Dendritic cell treated with granulocyte-macrophage colony-stimulating factor and Interleukin-4, amounts not matched to agents 40 ng/mL and 50 ng/mL, for 4 days (primary cell): ENCODE measurements at regions not wholly inside any gene's neighbourhood (a gene's known extent, or its start where the extent isn't known, plus 50 kb on each side); places are given as distances from the start of the nearest gene placed in this dataset.
"Not testable (repeated sequence)": the region's sequence is repeated elsewhere in the genome, so short reads cannot be mapped to it uniquely, and the experiment has no call there.

Experiments
- H3K27ac Mint-ChIP-seq: one replicate; pipeline ENCODE4 v1.8.0; 2022; ENCODE audit warnings: mild to moderate bottlenecking, mixed read lengths
- H3K27me3 Mint-ChIP-seq: one replicate; pipeline ENCODE4 v1.8.0; 2022; ENCODE audit warnings: mild to moderate bottlenecking, mixed read lengths
- H3K36me3 Mint-ChIP-seq: one replicate; pipeline ENCODE4 v1.8.0; 2022; ENCODE audit warnings: low read depth, mixed read lengths
- H3K4me1 Mint-ChIP-seq: one replicate; pipeline ENCODE4 v1.8.0; 2022; ENCODE audit warnings: low read depth, mixed read lengths
- H3K4me3 Mint-ChIP-seq: one replicate; pipeline ENCODE4 v1.8.0; 2022; ENCODE audit warnings: mild to moderate bottlenecking, moderate library complexity, mixed read lengths
- H3K9me3 Mint-ChIP-seq: one replicate; pipeline ENCODE4 v1.8.0; 2022; ENCODE audit warnings: mixed read lengths
- intact Hi-C: fragments of 100-400 bp; cut with micrococcal nuclease; formaldehyde crosslinking; loops from one replicate; pipeline ENCODE4 v1.15.0; 2022

DNA sequence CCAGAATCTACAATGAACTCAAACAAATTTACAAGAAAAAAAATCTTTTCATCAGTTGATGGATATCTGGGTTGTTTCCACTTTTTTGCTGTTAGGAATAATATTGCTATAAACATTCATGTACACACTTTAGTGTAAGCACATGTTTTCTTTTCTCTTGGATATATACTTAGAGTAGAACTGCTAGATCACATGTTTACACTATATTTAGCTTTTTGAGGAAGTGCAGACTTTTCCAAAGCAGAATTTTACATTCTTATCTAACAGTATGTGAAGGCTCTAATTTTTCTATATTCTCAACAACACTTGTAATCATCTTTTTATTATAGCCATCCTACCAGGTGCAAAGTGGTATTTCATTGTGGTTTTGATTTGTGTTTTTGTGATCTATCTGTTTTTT, 103.6 kb upstream of the RMP24 start:
- Mint-ChIP-seq H3K36me3 (no peaks in the 10 kb centered on the region), H3K27me3 (no peaks in the 10 kb centered on the region), H3K4me1 (no peaks in the 10 kb centered on the region), H3K9me3 (peaks cover 15% of the 10 kb centered on the region), H3K27ac (no peak overlapping the region), H3K4me3 (no peak overlapping the region)
- intact Hi-C loops = no loop called here

DNA sequence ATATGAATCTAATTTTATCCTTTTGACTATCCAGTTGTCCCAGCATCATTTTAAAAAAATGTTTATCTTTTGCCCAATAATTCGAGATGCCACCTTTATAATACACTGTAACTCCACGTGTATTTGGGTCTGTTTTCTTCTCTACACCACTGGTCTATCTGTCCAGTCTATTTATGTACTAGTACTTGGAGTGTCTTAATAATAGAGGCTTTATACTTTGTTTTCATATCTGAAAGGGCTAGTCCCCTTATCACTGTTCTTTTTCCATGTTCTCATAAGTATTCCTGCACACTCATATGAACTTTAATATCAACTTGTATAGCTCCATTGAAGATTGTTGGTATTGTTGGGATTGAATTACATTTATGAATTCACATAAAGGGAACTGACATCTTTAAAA, 101.1 kb upstream of the RMP24 start:
- Mint-ChIP-seq H3K27ac (no peak overlapping the region), H3K27me3 (no peaks in the 10 kb centered on the region), H3K4me1 (no peaks in the 10 kb centered on the region), H3K36me3 (no peaks in the 10 kb centered on the region), H3K4me3 (no peak overlapping the region), H3K9me3 (peaks cover 15% of the 10 kb centered on the region)
- intact Hi-C loops = no loop called here

DNA sequence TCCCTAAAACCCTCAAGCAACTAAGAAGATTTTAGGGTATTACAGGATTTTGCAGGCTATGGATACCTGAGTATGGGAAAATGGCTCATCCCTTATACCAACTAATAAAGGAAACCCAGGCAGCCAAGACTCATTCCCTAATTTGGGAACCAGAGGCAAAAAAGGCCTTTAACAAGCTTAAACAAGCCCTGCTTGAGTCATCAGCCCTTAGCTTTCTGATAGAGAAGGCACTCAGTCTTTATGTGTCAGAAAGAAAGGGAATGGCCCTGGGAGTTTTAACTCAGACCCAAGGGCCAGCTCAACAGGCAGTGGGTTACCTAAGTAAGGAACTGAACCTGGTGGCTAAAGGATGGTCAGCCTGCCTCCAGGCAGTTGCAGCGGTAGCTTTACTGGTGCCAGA, 96.9 kb upstream of the RMP24 start:
- H3K4me3 Mint-ChIP-seq = no peak overlapping the region
- intact Hi-C loops = no loop called here
- no peak overlapping the region for H3K27ac Mint-ChIP-seq
- no peaks in the 10 kb centered on the region for H3K4me1 Mint-ChIP-seq
- peaks cover 3% of the 10 kb centered on the region for H3K27me3 Mint-ChIP-seq
- peaks cover 15% of the 10 kb centered on the region for H3K9me3 Mint-ChIP-seq
- H3K36me3 Mint-ChIP-seq = no peaks in the 10 kb centered on the region

DNA sequence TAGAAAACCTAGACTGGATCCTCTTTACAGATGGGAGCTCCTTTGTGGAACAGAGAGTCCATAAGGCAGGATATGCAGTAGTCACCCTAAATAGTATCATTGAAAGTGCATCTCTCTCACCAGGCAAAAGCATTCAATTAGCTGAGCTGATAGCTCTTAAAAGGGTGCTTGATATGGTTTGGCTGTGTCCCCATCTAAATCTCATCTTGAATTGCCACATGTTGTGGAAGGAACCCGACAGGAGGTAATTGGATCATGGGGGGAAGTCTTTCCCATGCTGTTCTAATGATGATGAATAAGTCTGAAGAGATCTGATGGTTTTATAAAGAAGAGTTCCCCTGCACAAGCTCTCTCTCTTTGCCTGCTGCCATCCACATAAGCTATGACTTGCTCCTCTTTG, 96.2 kb upstream of the RMP24 start:
- Mint-ChIP-seq H3K36me3 (no peaks in the 10 kb centered on the region), H3K27ac (no peak overlapping the region), H3K4me1 (no peaks in the 10 kb centered on the region), H3K9me3 (peaks cover 15% of the 10 kb centered on the region), H3K4me3 (no peak overlapping the region), H3K27me3 (peaks cover 3% of the 10 kb centered on the region)
- intact Hi-C loops = no loop called here

DNA sequence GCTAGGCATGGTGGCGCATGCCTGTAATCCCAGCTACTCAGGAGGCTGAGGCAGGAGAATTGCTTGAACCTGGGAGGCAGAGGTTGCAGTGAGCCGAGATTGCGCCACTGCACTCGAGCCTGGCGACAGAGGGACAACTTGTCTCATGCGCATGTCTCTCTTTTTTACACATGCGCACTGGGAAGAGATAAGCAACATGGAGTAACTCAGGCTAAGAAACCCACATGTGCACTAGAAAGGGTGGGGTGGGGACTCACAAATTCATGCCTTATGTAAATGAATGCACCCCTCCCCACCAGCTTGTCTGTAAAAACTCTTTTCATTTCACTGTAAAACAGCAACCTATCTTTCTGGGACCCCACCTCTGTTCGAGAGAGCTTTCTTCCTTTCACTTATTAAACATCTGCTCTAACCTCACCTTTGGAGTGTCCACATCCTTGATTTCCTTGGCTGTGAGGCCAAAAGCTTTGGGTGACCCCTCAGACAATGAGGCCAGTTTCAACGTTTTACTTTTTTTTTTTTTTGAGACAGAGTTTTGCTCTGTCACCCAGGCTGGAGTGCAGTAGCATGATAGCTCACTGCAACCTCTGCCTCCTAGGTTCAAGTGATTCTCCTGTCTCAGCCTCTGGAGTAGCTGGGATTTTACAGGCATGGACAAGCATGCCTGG, 91.6 kb upstream of the RMP24 start:
- H3K36me3 Mint-ChIP-seq = no peaks in the 10 kb centered on the region
- no peaks in the 10 kb centered on the region for H3K9me3 Mint-ChIP-seq
- intact Hi-C loops = no loop called here
- no peaks in the 10 kb centered on the region for H3K4me1 Mint-ChIP-seq
- no peak overlapping the region for H3K27ac Mint-ChIP-seq
- no peak overlapping the region for H3K4me3 Mint-ChIP-seq
- peaks cover 6% of the 10 kb centered on the region for H3K27me3 Mint-ChIP-seq

DNA sequence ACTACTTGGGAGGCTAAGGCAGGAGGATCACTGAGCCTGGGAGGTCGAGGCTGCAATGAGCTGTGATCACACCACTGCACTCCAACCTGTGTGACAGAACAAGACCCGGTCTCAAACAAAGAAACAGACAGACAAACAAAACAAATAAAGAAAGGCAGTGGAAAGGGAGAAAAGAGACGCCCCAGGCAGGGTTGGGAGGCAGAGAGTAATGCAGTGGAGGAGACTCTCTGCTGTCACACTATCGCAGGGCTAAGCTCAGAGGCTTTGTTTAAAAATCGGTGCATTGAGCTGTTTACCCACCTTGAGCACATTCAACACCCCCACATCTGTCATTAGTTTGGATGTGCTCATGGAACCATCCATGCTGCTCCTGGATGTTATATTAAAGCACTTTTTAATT, 84.2 kb upstream of the RMP24 start:
- Mint-ChIP-seq H3K27ac (no peak overlapping the region), H3K4me3 (no peak overlapping the region), H3K4me1 (no peaks in the 10 kb centered on the region), H3K27me3 (peaks cover 1% of the 10 kb centered on the region), H3K36me3 (no peaks in the 10 kb centered on the region), H3K9me3 (peaks cover 18% of the 10 kb centered on the region)
- intact Hi-C loops = no loop called here

DNA sequence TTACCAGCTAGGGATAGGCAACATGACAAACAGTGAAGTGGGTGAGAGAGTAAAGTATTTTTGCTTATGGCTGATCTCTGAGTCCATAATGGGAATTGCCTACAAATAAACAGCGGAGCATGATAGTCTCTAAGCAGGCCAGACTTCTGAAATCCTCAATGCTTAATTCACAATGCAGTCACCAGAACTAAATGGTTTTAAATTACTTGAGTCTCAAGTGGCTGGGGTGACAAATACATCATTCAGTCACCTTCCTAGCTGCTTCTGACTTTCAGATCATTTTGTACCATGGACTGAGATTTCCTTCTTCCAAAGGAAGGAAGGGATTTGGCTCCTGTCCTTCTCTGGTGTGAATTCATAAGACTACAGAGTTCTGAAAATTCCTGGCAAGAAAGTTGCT, 82.8 kb upstream of the RMP24 start:
- intact Hi-C loops = no loop called here
- no peak overlapping the region for H3K4me3 Mint-ChIP-seq
- no peaks in the 10 kb centered on the region for H3K4me1 Mint-ChIP-seq
- H3K9me3 Mint-ChIP-seq = peaks cover 20% of the 10 kb centered on the region
- no peaks in the 10 kb centered on the region for H3K27me3 Mint-ChIP-seq
- H3K27ac Mint-ChIP-seq = no peak overlapping the region
- H3K36me3 Mint-ChIP-seq = no peaks in the 10 kb centered on the region

DNA sequence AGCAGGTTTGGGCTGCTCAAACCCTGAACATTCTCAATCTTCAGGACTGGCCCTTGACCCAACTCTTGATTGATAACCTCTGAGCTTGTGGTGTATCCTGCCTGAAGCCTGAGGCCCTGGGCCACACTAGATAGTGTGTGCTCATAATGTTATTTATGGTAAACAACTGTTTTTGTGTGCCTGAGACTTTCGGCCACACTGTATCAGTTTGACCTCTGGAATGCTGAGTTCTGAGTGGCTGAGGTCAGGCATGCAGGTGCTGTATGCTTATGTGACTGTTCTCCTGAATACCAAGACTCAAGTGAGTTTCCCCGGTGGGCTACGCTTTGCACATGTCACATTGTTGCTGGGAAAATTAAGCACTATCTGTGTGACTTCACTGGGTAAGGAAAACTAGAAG, 82.2 kb upstream of the RMP24 start:
- Mint-ChIP-seq H3K4me1 (no peaks in the 10 kb centered on the region), H3K4me3 (no peak overlapping the region), H3K27ac (no peak overlapping the region), H3K27me3 (no peaks in the 10 kb centered on the region), H3K9me3 (peaks cover 20% of the 10 kb centered on the region), H3K36me3 (no peaks in the 10 kb centered on the region)
- intact Hi-C loops = no loop called here

DNA sequence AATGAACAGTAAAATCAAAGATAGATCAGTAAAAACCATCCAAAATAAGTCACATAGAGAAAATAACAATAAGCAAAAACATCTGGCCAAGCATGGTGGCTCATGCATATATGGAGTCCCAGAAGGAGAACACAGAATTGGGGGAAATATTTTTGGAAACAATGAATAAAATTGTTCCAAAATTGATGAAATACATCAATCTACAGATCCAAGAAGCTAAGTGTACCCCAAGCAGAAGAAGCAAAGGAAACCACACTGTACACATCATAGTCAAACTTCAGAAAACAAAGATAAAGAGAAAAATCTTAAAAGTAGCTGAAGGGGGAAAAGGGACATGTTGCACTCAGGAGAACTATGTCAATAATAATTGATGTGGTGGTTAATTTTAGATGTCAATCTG, 80.4 kb upstream of the RMP24 start:
- Mint-ChIP-seq H3K27me3 (no peaks in the 10 kb centered on the region), H3K27ac (no peak overlapping the region), H3K9me3 (peaks cover 22% of the 10 kb centered on the region), H3K4me3 (no peak overlapping the region), H3K4me1 (no peaks in the 10 kb centered on the region), H3K36me3 (no peaks in the 10 kb centered on the region)
- intact Hi-C loops = no loop called here

DNA sequence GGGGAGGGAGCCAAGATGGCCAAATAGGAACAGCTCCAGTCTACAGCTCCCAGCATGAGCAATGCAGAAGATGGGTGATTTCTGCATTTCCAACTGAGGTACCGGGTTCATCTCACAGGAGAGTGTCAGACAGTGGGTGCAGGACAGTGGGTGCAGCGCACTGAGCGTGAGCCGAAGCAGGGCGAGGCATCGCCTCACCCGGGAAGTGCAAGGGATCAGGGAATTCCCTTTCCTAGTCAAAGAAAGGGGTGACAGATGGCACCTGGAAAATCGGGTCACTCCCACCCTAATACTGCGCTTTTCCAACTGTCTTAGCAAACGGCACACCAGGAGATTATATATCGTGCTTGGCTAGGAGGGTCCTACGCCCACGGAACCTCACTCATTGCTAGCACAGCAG, 75.0 kb upstream of the RMP24 start:
- H3K4me3 Mint-ChIP-seq, H3K27me3 Mint-ChIP-seq, H3K36me3 Mint-ChIP-seq, H3K27ac Mint-ChIP-seq, H3K4me1 Mint-ChIP-seq, intact Hi-C loops: not testable (repeated sequence)
- peaks cover 32% of the 10 kb centered on the region for H3K9me3 Mint-ChIP-seq

DNA sequence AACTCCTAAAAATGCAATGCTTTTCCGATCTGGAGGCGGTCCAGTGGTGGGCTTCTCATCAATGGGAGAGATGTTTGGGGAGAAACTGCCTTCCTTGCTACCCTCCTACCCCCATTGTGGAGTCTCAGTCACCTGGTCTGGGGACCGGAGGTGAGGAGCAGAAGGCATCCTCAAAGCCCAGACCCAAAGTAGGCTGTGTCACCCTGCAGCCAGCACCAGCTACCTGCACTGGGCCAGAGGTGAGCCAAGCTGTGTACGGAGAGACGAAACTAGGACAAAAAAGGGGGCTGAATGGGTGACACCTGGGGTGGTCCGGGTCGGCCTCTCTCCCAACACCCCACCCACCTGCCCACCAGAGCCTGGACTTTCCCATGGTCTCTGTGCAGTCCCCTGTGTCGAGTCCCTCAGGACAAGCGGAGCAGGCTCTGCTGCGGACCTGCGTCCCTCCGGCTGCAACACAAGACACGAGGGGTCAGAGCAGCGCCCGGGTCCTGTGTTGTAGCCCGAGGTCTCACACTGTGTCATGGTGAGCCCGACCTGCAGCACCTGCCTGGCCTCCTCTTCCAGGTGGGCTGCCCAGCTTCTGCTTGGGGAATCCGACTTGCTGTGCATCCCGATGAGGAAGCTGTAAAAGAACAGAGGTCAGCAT, 68.0 kb upstream of the RMP24 start:
- Mint-ChIP-seq H3K4me1 (no peaks in the 10 kb centered on the region), H3K27me3 (peaks cover 3% of the 10 kb centered on the region), H3K4me3 (no peak overlapping the region), H3K27ac (no peak overlapping the region), H3K36me3 (no peaks in the 10 kb centered on the region), H3K9me3 (no peaks in the 10 kb centered on the region)
- intact Hi-C loops = no loop called here

DNA sequence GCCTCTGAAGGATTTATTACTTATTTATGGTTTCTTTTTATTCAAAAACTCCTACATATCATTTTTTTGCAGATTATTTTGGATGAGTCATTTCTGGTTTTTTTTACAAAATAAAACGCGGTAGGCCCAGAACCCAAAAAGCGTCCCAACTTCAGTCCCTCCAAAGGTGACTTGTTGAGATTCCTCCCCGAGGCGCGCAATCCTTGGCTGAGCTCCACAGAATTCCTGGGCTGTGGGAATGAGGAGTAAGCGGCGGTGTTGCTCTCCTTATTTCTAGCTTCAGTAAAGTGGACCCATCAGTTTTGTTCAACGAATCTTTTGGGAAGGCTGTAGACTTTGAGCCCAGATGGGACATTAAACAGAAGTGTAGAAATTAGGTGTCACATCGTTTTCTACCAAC, 67.0 kb upstream of the RMP24 start:
- Mint-ChIP-seq H3K27me3 (peaks cover 2% of the 10 kb centered on the region), H3K4me1 (no peaks in the 10 kb centered on the region), H3K27ac (no peak overlapping the region), H3K9me3 (no peaks in the 10 kb centered on the region), H3K4me3 (no peak overlapping the region), H3K36me3 (no peaks in the 10 kb centered on the region)
- intact Hi-C loops = no loop called here

DNA sequence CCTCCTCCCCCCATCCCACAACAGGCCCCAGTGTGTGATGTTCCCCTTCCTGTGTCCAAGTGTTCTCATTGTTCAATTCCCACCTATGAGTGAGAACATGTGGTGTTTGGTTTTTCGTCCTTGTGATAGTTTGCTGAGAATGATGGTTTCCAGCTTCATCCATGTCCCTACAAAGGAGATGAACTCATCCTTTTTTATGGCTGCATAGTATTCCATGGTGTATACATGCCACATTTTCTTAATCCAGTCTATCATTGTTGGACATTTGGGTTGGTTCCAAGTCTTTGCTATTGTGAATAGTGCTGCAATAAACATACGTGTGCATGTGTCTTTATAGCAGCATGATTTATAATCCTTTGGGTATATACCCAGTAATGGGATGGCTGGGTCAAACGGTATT, 66.2 kb upstream of the RMP24 start:
- intact Hi-C loops, H3K4me1 Mint-ChIP-seq, H3K27ac Mint-ChIP-seq, H3K9me3 Mint-ChIP-seq, H3K4me3 Mint-ChIP-seq, H3K27me3 Mint-ChIP-seq, H3K36me3 Mint-ChIP-seq: not testable (repeated sequence)

DNA sequence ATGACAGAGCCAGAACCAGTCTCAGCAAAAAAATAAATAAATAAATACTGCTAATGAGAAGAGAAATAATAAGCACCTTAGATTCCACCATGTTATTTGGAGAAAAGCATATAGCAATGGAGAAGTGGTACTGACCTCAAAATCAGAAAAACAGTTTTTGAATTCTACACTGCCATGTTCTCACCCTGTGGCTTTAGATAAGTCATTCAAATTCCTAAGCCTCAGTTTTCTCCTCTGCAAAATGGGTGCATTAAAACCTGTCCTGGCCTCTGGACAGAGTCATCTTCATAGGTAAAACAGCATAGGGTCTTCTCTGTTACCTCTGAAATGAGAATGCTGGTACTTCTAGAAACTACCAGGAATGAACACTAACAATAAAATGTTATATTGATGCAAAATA, 62.2 kb upstream of the RMP24 start:
- Mint-ChIP-seq H3K36me3 (no peaks in the 10 kb centered on the region), H3K9me3 (no peaks in the 10 kb centered on the region), H3K27me3 (no peaks in the 10 kb centered on the region), H3K27ac (no peak overlapping the region), H3K4me3 (no peak overlapping the region), H3K4me1 (peaks cover 8% of the 10 kb centered on the region)
- intact Hi-C loops = no loop called here

DNA sequence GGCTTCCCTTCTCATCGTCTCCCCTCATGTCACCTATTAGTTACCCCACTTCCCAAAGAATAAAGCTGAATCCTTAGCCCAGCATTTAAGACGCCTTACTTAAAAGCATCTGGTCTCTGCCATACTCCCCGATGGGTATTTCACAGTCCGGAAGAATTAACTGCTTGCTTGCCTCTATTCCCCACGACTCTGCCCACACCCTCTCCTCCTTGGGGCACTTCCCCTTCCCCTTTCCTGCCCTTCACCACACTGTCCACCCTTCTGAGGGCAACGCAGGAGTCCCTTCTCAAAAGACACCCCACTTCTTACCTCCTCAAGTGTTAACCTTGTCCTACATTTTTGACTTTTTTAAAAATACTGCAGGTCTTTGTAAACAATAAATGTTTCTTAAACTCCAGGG, 60.1 kb upstream of the RMP24 start:
- intact Hi-C loops = no loop called here
- peaks cover 8% of the 10 kb centered on the region for H3K4me1 Mint-ChIP-seq
- no peak overlapping the region for H3K27ac Mint-ChIP-seq
- no peak overlapping the region for H3K4me3 Mint-ChIP-seq
- H3K9me3 Mint-ChIP-seq = no peaks in the 10 kb centered on the region
- no peaks in the 10 kb centered on the region for H3K36me3 Mint-ChIP-seq
- H3K27me3 Mint-ChIP-seq = no peaks in the 10 kb centered on the region
